HG02938 (cell line): ENCODE measurements at regions not wholly inside any gene's neighbourhood (a gene's known extent, or its start where the extent isn't known, plus 50 kb on each side); places are given as distances from the start of the nearest gene placed in this dataset.
"Not testable (repeated sequence)": the region's sequence is repeated elsewhere in the genome, so short reads cannot be mapped to it uniquely, and the experiment has no call there.

Source experiments
- ATAC-seq: cut with Tn5 transposase; IDR thresholded peaks from one replicate; pipeline ENCODE4 v1.9.1; 2021; ENCODE audit warnings: mild to moderate bottlenecking, moderate library complexity; ENCODE audit not compliant: unreplicated experiment

- no peak for ATAC-seq
Observed at GRCh38 chr1:81738875-81739274, 61.9 kb upstream of the ADGRL2 start.

DNA sequence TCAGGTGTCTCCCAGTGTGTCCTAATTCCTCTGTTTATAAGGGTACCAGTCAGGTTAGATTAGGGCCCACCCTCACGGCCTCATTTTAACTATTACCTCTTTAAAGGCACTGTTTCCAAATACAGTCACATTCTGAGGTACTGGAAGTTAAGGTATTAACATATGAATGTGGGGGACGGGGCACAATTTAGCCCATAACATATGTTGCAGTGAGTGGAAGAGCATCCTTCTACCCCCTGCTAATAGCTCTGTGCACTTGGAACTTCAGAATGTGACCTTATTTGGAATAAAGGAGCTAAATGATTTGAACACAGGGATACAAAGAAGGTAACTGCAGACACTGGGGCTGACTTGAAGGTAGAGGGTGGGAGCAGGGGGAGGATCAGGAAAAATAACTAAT, 67.3 kb upstream of the ADGRL2 start:
- no peak for ATAC-seq

GRCh38 chr1:81731989-81732388, 68.7 kb upstream of the ADGRL2 start:
- no peak for ATAC-seq

GRCh38 chr1:81730881-81731280, 69.9 kb upstream of the ADGRL2 start:
- peak; percentile 70 for ATAC-seq

DNA sequence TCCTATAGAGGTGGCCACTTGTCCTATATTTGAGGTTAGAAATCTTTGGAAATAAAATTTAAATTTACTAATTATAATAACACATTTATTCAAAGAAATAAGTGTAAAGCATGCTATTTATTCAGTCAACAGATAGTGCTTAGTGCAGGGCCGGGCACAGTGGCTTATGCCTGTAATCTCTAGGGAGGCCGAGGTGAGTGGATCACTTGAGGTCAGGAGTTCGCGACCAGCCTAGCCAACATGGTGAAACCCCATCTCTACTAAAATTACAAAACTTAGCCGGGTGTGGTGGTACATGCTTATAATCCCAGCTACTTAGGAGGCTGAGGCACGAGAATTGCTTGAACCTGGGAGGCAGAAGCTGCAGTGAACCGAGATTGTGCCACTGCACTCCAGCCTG, 70.4 kb upstream of the ADGRL2 start:
- ATAC-seq = not testable (repeated sequence)

DNA sequence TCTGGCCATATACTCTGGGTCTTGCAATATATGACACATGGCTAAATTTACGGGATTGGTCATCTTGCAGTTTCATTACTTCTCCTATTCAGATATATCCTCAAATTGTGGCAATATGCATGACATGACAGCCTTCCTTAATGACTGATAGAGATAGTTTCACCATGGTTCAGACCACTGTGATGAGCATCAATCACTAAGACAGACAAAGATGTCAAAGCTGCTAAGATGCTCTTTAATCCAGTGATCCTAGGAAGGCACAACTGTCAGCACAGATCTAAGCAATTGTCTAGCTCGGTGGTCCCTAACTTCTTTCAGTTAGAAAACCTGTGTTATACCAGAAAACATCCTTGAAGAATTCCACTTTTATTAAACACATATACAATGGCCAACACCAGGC, 70.9 kb upstream of the ADGRL2 start:
- no peak for ATAC-seq

DNA sequence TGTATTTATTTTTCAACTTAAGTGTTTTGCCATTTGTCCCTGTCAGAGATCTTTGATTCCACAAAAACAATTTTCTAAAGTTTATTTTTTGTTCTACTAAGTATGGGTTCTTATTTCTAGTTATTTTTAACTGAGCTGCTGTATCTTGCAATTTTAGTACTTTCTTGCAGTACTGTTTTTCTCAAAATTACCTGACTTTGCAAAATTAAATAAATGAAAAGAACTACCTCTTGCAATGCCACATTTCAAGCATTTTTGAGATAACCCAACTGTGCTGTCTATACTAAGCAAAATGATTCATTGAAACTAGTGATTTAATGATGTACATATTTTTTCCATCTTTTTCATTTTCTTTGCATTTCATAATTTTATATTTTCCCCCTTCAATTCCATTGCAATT, 71.5 kb upstream of the ADGRL2 start:
- ATAC-seq = no peak

DNA sequence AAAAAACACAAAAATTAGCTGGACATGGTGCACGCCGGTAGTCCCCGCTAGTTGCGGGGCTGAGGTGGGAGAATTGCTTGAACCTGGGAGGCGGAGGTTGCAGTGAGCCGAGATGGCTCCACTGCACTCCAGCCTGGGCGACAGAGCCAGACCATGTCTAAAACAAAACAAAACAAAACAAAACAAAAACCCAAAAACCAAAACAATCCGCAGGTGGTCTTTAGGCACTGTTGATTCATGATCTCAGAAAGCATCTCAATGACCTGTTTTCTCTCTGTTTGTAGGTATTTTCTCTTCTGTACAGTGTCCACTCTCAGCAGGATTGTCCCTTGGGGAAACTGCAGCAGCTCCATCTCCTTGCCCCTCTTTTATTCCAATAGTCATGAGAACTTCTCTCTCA, 74.9 kb upstream of the ADGRL2 start:
- no peak for ATAC-seq

GRCh38 chr1:81722631-81723328, 78.0 kb upstream of the ADGRL2 start:
- not testable (repeated sequence) for ATAC-seq

GRCh38 chr1:81720256-81720655, 80.5 kb upstream of the ADGRL2 start:
- ATAC-seq = not testable (repeated sequence)

DNA sequence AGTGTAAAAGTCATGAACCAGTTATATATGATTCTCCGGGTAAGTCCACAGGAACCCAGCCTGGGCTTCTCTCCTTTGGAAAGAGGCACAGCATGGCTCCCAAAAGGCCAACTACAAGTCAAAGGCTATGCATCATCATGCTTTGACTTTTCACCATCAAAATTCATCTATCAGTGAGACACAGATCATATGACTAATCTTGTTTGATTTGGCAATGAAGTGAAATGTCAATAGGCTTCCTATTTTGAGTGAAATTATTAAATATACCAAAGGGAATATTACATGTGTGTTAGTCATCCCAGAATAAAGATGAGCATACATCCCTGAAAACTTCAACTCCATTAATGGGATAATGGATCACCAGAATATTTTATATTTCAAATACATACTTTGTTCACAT, 83.5 kb upstream of the ADGRL2 start:
- ATAC-seq = no peak

GRCh38 chr1:81715391-81715790, 85.3 kb upstream of the ADGRL2 start:
- no peak for ATAC-seq

DNA sequence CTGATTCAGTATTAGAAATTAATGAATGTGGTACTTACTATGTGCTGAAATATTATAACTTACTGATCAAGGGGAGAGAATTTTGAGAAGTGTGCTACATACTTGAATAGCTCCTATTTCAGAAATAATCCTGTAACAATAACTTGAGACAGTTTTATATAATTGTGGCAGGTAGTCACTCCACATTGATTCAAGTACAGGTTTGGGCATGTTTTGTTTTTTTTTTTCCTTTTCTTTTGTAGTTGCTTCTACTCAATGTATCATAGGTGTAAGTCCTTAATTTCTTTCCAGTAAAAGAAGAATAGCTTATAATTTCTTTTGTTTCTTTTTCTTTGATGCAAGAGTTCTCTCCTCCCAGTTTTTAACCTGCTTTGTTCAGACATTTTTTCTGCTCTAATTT, 86.1 kb upstream of the ADGRL2 start:
- ATAC-seq = no peak

- no peak for ATAC-seq
Observed at GRCh38 chr1:81712425-81712824, 88.3 kb upstream of the ADGRL2 start.

GRCh38 chr1:81710857-81711256, 89.9 kb upstream of the ADGRL2 start:
- ATAC-seq = no peak

DNA sequence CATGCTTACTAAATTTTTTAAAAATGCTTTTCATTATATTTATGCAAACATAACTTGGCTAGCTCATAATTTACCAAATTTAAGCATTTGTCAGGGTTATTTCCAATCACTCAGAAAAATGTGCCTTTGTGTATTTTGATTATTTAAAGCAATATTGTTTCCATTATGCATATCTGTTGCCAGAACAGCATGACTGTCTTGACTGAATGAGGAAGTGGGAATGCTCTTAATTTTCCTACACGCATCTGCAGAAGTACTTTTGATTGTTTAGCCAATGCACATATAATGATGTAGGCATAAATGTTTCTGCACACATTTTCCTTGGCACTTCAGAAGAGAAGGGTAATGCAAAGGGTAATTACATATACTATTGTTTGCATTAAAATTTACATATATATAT, 92.5 kb upstream of the ADGRL2 start:
- ATAC-seq = no peak

DNA sequence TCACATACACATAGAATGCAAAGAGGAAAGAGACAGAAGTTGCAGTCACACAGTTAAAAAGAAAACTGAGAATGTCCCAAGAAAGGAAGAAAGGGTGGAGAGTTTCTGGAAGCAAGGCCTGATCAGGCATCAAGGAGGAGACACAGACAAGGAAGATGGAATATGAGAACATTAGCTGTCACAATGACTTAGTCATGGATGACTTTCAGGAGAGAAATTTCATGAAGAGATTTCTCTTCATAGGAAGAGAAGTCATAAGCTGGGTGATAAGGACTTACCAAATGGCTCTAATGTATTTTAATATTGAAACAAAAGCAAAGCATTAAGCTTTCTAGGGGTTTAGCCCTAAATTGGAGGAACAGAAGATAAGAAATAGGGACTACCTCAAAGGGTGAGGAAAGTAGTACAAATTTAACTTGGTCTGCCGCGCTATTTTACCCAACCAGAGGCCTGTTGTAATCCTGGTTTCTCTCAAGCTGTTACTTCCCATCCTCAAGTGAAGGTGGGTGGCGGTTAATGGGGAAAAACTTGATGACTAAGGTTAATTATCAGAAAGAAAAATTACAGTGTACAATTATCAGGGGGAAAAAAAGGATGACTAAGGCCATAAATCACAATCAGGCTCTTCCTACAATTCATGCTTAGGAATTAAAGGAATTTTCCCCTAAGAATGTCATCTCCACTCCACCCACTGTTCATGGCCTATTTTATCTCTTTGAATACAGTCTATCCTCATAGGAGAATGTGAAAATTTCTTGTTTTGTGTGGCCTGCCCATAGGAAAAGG, 93.9 kb upstream of the ADGRL2 start:
- ATAC-seq = no peak

- ATAC-seq = no peak
Observed at GRCh38 chr1:81703756-81704463, 96.8 kb upstream of the ADGRL2 start.

DNA sequence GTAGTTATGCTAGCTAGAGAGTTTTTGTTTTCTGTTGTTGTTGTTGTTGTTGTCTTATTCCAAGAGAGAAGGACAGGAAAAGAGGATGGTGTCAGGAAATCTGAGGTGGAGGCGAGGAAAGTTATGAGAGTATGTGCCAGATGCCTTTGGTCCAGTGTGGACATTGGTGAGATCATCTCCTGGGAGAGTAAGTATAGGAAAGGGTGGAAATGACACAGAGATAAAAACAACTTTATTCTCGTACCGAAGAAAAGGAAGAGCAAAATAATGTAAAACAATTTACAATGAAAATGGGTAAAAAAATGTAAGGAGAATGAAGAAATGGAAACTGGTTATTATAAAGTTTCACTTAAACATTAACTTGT, 97.4 kb upstream of the ADGRL2 start:
- no peak for ATAC-seq

DNA sequence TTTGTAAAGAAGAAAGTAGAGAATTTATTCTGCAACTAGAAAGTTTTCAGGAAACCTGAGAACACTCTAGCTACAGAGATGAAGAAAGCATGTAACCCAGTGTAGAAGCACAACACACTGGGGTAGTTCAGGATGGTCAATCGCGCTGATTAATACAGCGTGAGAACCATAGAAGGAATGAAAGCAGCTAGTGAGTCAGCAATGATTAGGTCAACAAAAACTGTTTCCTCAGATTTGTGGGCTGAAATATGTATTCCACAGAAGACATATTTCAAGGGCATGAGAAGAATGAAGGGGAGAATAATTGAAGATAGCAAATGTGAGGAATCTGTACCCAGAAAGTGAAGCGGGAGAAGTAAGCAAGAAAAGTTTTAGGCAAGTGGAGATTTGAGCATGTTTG, 97.8 kb upstream of the ADGRL2 start:
- no peak for ATAC-seq

DNA sequence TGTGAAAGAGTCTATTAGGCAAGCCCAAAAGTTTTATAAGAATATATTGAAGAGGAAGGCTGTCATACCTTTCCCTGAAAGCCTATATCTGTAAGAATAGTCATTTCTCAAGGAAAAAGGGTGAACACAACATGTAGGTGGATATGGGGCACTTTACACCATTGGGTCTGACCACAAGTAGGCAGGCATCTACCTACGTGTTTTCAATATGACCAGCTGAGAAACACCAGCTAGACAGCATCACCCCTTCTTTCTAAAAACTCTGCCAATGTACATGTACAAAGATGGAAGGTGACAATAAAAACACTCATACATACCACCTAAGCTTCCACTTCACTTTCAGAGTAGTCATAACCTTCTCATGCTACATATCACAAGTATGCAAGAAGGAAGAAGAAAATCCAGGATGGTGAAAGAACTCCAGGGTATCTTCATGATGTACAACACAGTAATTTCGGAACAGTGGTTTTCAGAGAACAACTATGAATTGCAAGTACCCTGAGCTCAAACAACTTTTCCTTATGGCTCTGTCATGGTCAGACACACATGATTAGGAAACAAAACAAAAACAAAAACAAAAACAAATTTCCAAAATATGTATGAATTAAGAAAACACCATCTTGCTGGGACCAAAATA, 98.5 kb upstream of the ADGRL2 start:
- ATAC-seq = no peak
